Stimulated activated CD8-positive, alpha-beta memory T cell treated with anti-CD3 and anti-CD28 coated beads, Interleukin-12 subunit alpha, Interleukin-12 subunit beta, amount 100 ng/mL, for 4 hours (primary cell): ENCODE measurements at regions not wholly inside any gene's neighbourhood (a gene's known extent, or its start where the extent isn't known, plus 50 kb on each side); places are given as distances from the start of the nearest gene placed in this dataset.

ENCODE experiments used
- DNase-seq: peaks from one replicate; pipeline ENCODE4 v3.0.0-alpha.2; 2020; ENCODE audit warnings: low read depth

GRCh38 chr16:7014756-7015155 lies 317.9 kb upstream of the RBFOX1 start:
- no peak for DNase-seq

DNA sequence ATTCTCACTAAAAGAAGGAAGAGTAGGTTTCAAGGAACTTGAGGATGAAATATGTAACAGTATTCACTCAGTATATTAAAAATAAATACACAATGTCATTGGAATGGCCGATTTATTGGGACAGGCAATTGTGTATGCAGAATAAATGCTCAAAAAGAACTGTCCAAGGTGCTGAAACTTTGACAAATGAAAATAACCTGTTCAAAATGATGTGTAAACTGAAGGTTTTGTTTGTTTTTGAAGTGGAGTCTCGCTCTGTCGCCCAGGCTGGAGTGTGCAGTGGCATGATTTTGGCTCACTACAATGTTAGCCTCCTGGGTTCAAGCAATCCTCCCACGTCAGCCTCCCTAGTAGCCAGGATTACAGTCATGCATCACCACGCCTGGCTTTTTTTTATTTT lies 318.7 kb upstream of the RBFOX1 start:
- no peak for DNase-seq

DNA sequence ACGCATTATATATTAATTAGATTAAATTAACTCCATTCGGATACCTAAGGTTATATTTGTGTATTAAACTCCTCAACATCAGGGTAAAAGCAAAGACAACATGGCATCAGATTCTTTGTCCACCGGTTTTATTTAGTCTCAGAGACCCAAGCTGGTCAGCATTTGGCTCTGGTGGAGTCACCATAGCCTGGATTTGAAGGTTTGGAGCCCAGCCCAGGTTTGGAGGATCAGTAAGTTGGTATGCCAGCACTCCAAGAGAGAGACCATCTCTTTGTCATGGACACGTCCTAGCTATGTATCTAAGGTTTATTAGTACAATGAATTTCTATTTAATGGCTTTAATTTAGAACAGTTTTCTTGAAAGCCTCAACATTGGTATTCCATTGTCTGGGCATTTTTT lies 328.4 kb upstream of the RBFOX1 start:
- DNase-seq, result no peak

DNA sequence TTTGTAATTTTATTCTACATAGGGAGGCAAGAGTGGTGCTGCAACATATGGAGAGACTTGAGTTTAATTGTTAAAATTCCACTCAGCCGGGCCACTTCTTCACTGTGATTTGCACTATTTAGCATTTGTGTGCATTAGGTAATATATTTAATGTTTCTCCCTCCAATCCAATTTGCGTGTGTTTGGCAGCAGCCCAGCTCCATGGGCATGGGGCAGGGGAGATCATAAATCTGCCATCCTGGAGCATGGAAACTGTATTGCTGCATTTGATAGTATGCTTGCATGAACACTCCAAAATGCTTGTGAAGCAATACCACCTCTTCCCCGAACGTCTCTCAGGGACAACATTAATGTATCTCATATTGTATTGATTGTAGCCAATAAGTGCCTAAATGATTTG lies 339.1 kb upstream of the RBFOX1 start:
- no peak for DNase-seq

GRCh38 chr16:6988846-6989245 lies 343.8 kb upstream of the RBFOX1 start:
- DNase-seq, result no peak

DNA sequence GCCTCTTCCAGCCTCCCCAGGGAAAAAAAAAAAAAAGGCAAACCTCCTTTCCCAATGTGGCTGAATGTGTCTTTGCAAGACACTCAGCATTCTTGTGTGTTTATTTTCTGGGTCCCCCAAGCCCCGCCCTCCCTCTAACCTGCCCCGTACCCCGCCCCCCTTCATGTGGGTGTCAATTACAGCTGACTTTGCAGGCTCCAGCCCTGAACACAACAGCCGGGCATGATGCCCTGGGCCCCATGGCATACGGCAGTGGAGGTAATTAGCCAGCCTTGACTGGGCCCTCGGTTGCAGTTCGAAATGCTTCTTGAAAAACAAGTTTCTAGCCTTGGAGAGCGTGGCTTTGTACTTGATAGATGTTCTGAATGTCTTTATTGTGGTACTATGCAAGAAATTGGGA lies 354.7 kb upstream of the RBFOX1 start:
- DNase-seq, result no peak

- no peak for DNase-seq
Observed at GRCh38 chr16:6977291-6977690, 355.4 kb upstream of the RBFOX1 start.

DNA sequence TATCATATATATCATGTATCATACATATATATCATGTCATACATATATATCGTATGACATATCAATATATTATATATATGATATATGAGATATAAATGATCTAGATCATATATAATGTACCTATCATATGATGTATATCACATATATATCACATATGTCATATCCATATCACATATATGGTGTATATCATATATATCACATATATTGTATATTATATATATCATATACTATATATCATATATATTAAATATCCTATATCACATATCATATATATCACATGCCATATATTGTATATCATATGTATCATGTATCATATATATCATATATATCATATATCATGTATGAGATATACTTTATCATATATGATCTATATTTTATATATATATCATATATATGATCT lies 355.9 kb upstream of the RBFOX1 start:
- DNase-seq, result no peak

GRCh38 chr16:6970171-6970857 lies 362.3 kb upstream of the RBFOX1 start:
- no peak for DNase-seq

DNA sequence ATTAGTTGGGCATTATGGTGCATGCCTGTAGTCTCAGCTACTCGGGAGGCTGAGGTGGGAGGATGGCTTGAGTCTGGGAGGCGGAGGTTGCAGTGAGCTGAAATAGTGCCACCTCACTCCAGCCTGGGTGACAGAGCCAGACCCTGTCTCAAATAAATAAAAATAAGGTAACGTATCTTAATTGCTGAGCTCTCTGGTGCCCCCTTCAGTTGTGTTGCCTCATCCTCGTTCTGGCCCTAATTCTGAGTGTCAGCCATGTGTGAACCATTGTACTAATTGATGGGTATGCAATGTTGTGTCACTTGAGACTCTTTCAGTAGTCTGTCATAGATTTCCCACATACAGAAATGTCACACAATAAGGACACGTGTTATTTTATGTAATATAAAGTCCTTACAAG lies 363.1 kb upstream of the RBFOX1 start:
- no peak for DNase-seq

DNA sequence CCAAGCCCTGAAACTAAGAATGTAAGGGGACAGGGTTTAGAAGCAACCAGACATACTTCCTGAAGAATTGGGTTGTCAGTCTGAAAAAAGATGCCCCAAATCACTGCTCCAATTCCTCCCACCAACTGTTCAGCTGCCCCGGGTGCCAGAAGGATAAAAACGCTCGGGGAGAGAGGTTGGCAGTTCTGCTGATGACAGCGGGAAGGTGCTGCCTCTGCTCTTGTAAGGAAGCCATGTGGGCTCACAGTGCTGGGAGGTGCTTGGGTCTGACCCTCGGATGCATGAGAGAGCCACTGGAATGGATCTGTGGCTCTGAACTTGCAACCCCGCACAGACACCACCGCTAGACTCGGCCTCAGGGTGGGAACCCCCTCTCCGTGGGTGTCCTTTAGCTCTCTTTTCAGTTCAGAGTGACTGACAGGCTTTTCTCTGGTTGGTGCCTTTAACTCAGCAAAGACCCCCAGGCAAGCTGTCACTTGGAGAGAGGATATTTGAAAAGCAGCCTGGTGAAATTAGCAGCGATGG lies 364.8 kb upstream of the RBFOX1 start:
- DNase-seq, result no peak

- no peak for DNase-seq
Observed at GRCh38 chr16:6966925-6967324, 365.7 kb upstream of the RBFOX1 start.

DNA sequence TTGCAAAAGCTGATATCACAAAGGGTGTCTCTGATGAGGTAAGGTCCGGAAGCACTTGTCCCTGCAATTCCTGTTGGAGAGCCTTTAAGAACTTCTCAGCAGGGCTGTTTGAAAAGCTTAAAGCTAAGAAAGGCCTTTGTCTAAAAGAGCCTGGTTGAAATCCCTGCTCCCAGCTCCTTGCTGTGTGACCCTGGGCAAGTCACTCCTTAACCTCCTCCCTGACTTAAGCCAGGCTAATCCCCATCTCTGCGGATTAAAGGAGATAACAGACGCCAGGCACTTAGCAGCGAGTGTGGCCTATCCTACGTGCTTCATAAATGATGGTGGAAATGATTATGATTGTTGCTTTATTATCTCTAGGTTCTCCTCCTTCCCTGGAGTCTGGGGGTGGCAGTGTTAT lies 368.0 kb upstream of the RBFOX1 start:
- no peak for DNase-seq

DNA sequence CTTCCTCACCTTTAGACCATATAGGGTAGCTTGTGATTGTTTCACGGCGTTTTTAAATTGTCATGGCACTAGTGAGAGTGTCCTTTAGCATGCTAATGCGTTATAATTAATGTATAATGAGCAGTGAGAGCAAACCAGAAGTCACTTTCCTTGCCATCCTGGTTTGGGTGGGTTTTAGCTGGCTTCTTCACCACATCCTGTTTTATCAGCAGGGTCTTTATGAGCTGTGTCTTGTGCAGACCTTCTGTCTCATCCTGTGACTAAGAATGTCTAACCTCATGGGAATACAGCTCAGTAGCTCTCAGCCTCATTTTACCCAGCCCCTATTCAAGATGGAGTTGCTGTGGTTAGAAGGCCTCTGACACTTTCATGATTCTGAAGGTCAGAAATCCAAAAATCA lies 370.9 kb upstream of the RBFOX1 start:
- DNase-seq, result no peak

- DNase-seq, result no peak
Observed at GRCh38 chr16:6958184-6958583, 374.5 kb upstream of the RBFOX1 start.

- no peak for DNase-seq
Observed at GRCh38 chr16:6957681-6958080, 375.0 kb upstream of the RBFOX1 start.

DNA sequence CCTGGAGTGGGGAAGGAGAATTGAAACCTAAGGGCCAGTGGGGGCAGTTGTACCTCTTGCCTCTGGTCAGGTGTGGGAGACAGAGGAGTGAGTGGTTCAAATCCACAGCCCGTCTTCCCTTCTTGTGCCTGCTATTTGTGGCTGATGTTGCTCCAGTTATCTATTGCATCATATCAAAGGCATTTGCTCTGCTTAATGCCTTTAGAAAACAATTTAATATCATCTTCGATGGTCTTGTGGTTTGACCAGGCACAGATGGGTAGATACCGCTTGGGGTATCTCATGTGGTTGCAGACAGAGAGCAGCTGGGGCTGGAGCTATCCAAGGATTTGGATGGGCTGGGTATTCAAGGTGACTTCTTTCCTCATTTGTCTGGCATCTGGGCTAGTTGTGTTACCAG lies 376.1 kb upstream of the RBFOX1 start:
- no peak for DNase-seq

- DNase-seq, result no peak
Observed at GRCh38 chr16:6955303-6955702, 377.3 kb upstream of the RBFOX1 start.

DNA sequence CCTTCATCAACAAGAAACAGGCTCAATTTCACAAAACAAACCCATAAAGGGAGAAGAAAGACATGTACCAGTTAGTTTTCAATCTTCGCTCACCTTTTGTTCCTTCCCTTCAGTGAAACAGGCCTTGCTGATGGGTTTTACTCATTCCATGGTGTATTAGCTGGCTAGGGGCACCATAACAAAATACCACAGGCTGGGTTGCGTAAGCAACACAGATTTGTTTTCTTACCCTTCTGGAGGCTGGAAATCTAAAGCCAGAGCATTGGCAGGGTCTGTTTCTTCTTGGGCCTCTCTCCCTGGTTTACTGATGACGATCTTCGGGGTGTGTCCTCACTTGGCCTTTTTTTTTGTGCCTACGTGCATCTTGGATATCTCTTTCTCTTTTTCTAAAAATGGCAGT lies 383.4 kb upstream of the RBFOX1 start:
- no peak for DNase-seq

- DNase-seq, result no peak
Observed at GRCh38 chr16:6947291-6947690, 385.4 kb upstream of the RBFOX1 start.

- no peak for DNase-seq
Observed at GRCh38 chr16:6946802-6947201, 385.8 kb upstream of the RBFOX1 start.

- no peak for DNase-seq
Observed at GRCh38 chr16:6946106-6946505, 386.5 kb upstream of the RBFOX1 start.

DNA sequence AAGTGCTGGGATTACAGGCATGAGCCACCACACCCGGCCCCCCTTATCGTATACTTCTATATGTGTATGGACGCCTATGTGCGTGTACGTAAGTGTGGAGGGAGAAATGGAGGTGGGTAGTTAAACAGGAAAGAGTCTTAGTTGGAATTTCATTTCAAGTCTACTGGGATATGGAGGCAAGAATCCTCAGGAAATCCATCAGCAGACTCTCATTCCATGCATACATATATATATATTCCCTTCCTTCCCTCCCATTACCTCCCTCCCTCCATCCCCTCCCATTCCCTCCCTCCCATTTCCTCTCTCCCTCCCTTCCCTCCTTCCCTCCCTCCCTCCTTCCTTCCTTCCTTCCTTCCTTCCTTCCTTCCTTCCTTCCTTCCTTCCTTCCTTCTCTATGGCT lies 391.7 kb upstream of the RBFOX1 start:
- no peak for DNase-seq

DNA sequence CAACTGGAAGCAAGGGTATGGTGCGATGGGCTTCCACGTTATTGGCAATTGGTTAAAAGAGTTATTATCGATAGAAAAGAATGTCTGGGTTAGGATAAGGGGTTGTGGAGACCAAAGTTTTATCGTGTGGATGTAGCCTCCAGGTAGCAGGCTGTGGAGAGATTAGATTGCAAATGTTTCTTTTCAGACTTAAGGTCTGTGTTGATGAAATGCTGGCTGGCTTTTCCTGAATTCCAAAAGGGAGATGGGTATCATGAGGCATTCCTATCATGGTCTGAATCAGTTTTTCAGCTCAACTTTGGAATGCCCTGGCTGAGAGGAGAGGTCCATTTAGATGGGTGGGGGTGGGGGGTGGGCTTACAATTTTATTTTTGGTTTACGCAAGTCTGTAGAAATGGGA lies 395.0 kb upstream of the RBFOX1 start:
- DNase-seq, result no peak
